OCI-LY7 (cell line): ENCODE measurements at regions not wholly inside any gene's neighbourhood (a gene's known extent, or its start where the extent isn't known, plus 50 kb on each side); places are given as distances from the start of the nearest gene placed in this dataset.

ENCODE experiments used
- CTCF ChIP-seq: fragments of 200-600 bp; sonication (generic); conservative IDR thresholded peaks from 2 replicates; pipeline ENCODE4 v1.5.1; 2014; ENCODE audit warnings: mild to moderate bottlenecking, antibody characterized with exemption, low read length, moderate library complexity, mixed read lengths
- EZH2phosphoT487 ChIP-seq: fragments of 200-600 bp; sonication (generic); IDR thresholded peaks from 2 replicates; pipeline ENCODE4 v1.6.1; 2018; ENCODE audit warnings: low read depth, borderline replicate concordance, mild to moderate bottlenecking, mixed run types, antibody characterized with exemption, low read length, moderate library complexity, mixed read lengths

- no peak for TF ChIP-seq CTCF
- TF ChIP-seq EZH2phosphoT487 = no peak
Observed at GRCh38 chr2:145599756-145600155, 1079.8 kb upstream of the ZEB2 start.
